NT2/D1 (cell line): ENCODE measurements at regions not wholly inside any gene's neighbourhood (a gene's known extent, or its start where the extent isn't known, plus 50 kb on each side); places are given as distances from the start of the nearest gene placed in this dataset.

Experiments
- DNase-seq: peaks from one replicate; pipeline ENCODE4 v3.0.0-alpha.2; 2011; ENCODE audit warnings: low read depth, low spot score
- H3K27me3 ChIP-seq: 2 replicates; pipeline ENCODE4 v1.6.0; 2011; ENCODE audit warnings: mild to moderate bottlenecking; ENCODE audit not compliant: insufficient read length, insufficient read depth
- H3K36me3 ChIP-seq: 2 replicates; pipeline ENCODE4 v1.6.1; 2011; ENCODE audit warnings: mild to moderate bottlenecking, low read length, mixed read lengths; ENCODE audit not compliant: insufficient read depth, insufficient read length
- H3K4me1 ChIP-seq: 2 replicates; pipeline ENCODE4 v1.5.1; 2011; ENCODE audit not compliant: insufficient read depth, insufficient read length
- H3K4me3 ChIP-seq: 2 replicates; pipeline ENCODE4 v1.5.1; 2011; ENCODE audit warnings: low read depth; ENCODE audit not compliant: insufficient read length
- H3K9ac ChIP-seq: 2 replicates; pipeline ENCODE4 v1.6.0; 2011; ENCODE audit warnings: low read depth; ENCODE audit not compliant: insufficient read length
- H3K9me3 ChIP-seq: 2 replicates; pipeline ENCODE4 v1.5.1; 2011; ENCODE audit warnings: mild to moderate bottlenecking, low read length; ENCODE audit not compliant: insufficient read depth
- SUZ12 ChIP-seq: IDR thresholded peaks from 2 replicates; pipeline ENCODE4 v1.6.1; 2011; ENCODE audit not compliant: insufficient read length, insufficient read depth; ENCODE audit errors: extremely low read depth
- YY1 ChIP-seq: IDR thresholded peaks from 2 replicates; pipeline ENCODE4 v1.6.1; 2011; ENCODE audit not compliant: insufficient read length, insufficient read depth
- ZNF274 ChIP-seq: IDR thresholded peaks from 2 replicates; pipeline ENCODE4 v1.6.1; 2011; ENCODE audit warnings: mild to moderate bottlenecking, low read depth, low read length

GRCh38 chr10:91150631-91151030 is 69.8 kb upstream of the PCGF5 start:
- DNase-seq: no peak
- Histone ChIP-seq H3K9me3 (no peaks in the 10 kb centered on the region), H3K36me3 (no peaks in the 10 kb centered on the region), H3K4me3 (no peak overlapping the region), H3K4me1 (no peaks in the 10 kb centered on the region), H3K27me3 (no peaks in the 10 kb centered on the region), H3K9ac (no peak overlapping the region)
- TF ChIP-seq YY1 (no peak), SUZ12 (no peak), ZNF274 (no peak)

GRCh38 chr10:91153508-91153907 is 67.0 kb upstream of the PCGF5 start:
- DNase-seq: no peak
- no peak overlapping the region for H3K9ac ChIP-seq
- no peaks in the 10 kb centered on the region for H3K27me3 ChIP-seq
- TF ChIP-seq YY1: no peak
- TF ChIP-seq SUZ12: no peak
- no peak for TF ChIP-seq ZNF274
- no peak overlapping the region for H3K4me3 ChIP-seq
- H3K9me3 ChIP-seq: no peaks in the 10 kb centered on the region
- no peaks in the 10 kb centered on the region for H3K36me3 ChIP-seq
- H3K4me1 ChIP-seq: no peaks in the 10 kb centered on the region

- no peaks in the 10 kb centered on the region for H3K27me3 ChIP-seq
- no peak for TF ChIP-seq ZNF274
- no peak for TF ChIP-seq YY1
- no peak for TF ChIP-seq SUZ12
- H3K9ac ChIP-seq: no peak overlapping the region
- no peak for DNase-seq
- H3K9me3 ChIP-seq: no peaks in the 10 kb centered on the region
- H3K4me1 ChIP-seq: no peaks in the 10 kb centered on the region
- H3K4me3 ChIP-seq: no peak overlapping the region
- H3K36me3 ChIP-seq: no peaks in the 10 kb centered on the region
These were observed 65.6 kb upstream of the PCGF5 start for GRCh38 chr10:91154842-91155241.

GRCh38 chr10:91156196-91156595 is 64.3 kb upstream of the PCGF5 start:
- Histone ChIP-seq H3K27me3 (peaks cover 11% of the 10 kb centered on the region), H3K36me3 (no peaks in the 10 kb centered on the region), H3K4me3 (no peak overlapping the region), H3K4me1 (no peaks in the 10 kb centered on the region), H3K9ac (no peak overlapping the region), H3K9me3 (no peaks in the 10 kb centered on the region)
- no peak for DNase-seq
- TF ChIP-seq SUZ12: no peak

- no peaks in the 10 kb centered on the region for H3K36me3 ChIP-seq
- no peak overlapping the region for H3K9ac ChIP-seq
- peaks cover 36% of the 10 kb centered on the region for H3K27me3 ChIP-seq
- no peaks in the 10 kb centered on the region for H3K4me1 ChIP-seq
- no peaks in the 10 kb centered on the region for H3K9me3 ChIP-seq
- H3K4me3 ChIP-seq: no peak overlapping the region
- no peak for DNase-seq
- TF ChIP-seq YY1 (no peak), ZNF274 (no peak), SUZ12 (no peak)
These were observed 61.1 kb upstream of the PCGF5 start for GRCh38 chr10:91159254-91159783.

- no peak for TF ChIP-seq YY1
- TF ChIP-seq SUZ12: no peak
- TF ChIP-seq ZNF274: no peak
- Histone ChIP-seq H3K4me3 (peak overlapping the region; percentile 53), H3K9me3 (no peaks in the 10 kb centered on the region), H3K9ac (peak overlapping the region; percentile 72), H3K4me1 (no peaks in the 10 kb centered on the region), H3K27me3 (peaks cover 53% of the 10 kb centered on the region), H3K36me3 (no peaks in the 10 kb centered on the region)
- no peak for DNase-seq
These were observed 58.4 kb upstream of the PCGF5 start for GRCh38 chr10:91162050-91162494.

- DNase-seq: no peak
- H3K9me3 ChIP-seq: no peaks in the 10 kb centered on the region
- no peaks in the 10 kb centered on the region for H3K4me1 ChIP-seq
- peak overlapping the region; percentile 72 for H3K9ac ChIP-seq
- no peaks in the 10 kb centered on the region for H3K36me3 ChIP-seq
- H3K27me3 ChIP-seq: peaks cover 53% of the 10 kb centered on the region
- TF ChIP-seq ZNF274 (no peak), SUZ12 (peak; percentile 42)
- H3K4me3 ChIP-seq: peak overlapping the region; percentile 54
These were observed 57.8 kb upstream of the PCGF5 start for GRCh38 chr10:91162495-91163268.

- H3K4me3 ChIP-seq: peak overlapping the region; percentile 54
- H3K9me3 ChIP-seq: no peaks in the 10 kb centered on the region
- H3K4me1 ChIP-seq: no peaks in the 10 kb centered on the region
- peaks cover 53% of the 10 kb centered on the region for H3K27me3 ChIP-seq
- H3K36me3 ChIP-seq: no peaks in the 10 kb centered on the region
- peak; percentile 11 for DNase-seq
- TF ChIP-seq ZNF274: no peak
- no peak for TF ChIP-seq YY1
- no peak for TF ChIP-seq SUZ12
- H3K9ac ChIP-seq: peak overlapping the region; percentile 74
These were observed 57.1 kb upstream of the PCGF5 start for GRCh38 chr10:91163269-91163868.
